ENCODE measurements at regions not wholly inside any gene's neighbourhood (a gene's known extent, or its start where the extent isn't known, plus 50 kb on each side); places are given as distances from the start of the nearest gene placed in this dataset.
A peak's percentile ranks its signal among the peaks of the same experiment; 100 is the strongest.

GRCh38 chr10:43715334-43715733 lies 66.7 kb upstream of the ZNF32 start:
- no peak for DNase-seq (ENCODE audit: low read depth)
- no peak for TF ChIP-seq CTCF (IDR thresholded peaks at IDR 0.05; ENCODE audit: low read length, missing control alignments)
- H3K4me3 ChIP-seq (replicated peaks; ENCODE audit: low read depth, low read length), result no peak overlapping the region

- no peak overlapping the region for H3K4me3 ChIP-seq (replicated peaks; ENCODE audit: low read depth, low read length)
- no peak for DNase-seq (ENCODE audit: low read depth)
- TF ChIP-seq CTCF (IDR thresholded peaks at IDR 0.05; ENCODE audit: low read length, missing control alignments), result no peak
Measured at GRCh38 chr10:43712821-43713584, 64.3 kb upstream of the ZNF32 start.

- no peak for DNase-seq (ENCODE audit: low read depth)
- no peak for TF ChIP-seq CTCF (IDR thresholded peaks at IDR 0.05; ENCODE audit: low read length, missing control alignments)
- no peak overlapping the region for H3K4me3 ChIP-seq (replicated peaks; ENCODE audit: low read depth, low read length)
Measured at GRCh38 chr10:43710772-43711471, 62.2 kb upstream of the ZNF32 start.

GRCh38 chr10:43708262-43708661 lies 59.6 kb upstream of the ZNF32 start:
- no peak overlapping the region for H3K4me3 ChIP-seq (replicated peaks; ENCODE audit: low read depth, low read length)
- TF ChIP-seq CTCF (IDR thresholded peaks at IDR 0.05; ENCODE audit: low read length, missing control alignments), result no peak
- no peak for DNase-seq (ENCODE audit: low read depth)

GRCh38 chr10:43707770-43708169 lies 59.1 kb upstream of the ZNF32 start:
- TF ChIP-seq CTCF (IDR thresholded peaks at IDR 0.05; ENCODE audit: low read length, missing control alignments), result no peak
- no peak overlapping the region for H3K4me3 ChIP-seq (replicated peaks; ENCODE audit: low read depth, low read length)
- DNase-seq (ENCODE audit: low read depth), result peak; percentile 72

- no peak for DNase-seq (ENCODE audit: low read depth)
- H3K4me3 ChIP-seq (replicated peaks; ENCODE audit: low read depth, low read length), result no peak overlapping the region
- no peak for TF ChIP-seq CTCF (IDR thresholded peaks at IDR 0.05; ENCODE audit: low read length, missing control alignments)
Measured at GRCh38 chr10:43706166-43706565, 57.5 kb upstream of the ZNF32 start.

Data from fibroblast of pulmonary artery (primary cell).